ENCODE measurements at regions not wholly inside any gene's neighbourhood (a gene's known extent, or its start where the extent isn't known, plus 50 kb on each side); places are given as distances from the start of the nearest gene placed in this dataset.

- TF ChIP-seq CTCF (IDR thresholded peaks at IDR 0.05) (no peak), POLR2AphosphoS5 (IDR thresholded peaks at IDR 0.05) (no peak), EP300 (IDR thresholded peaks at IDR 0.05) (no peak)
Observed at GRCh38 chr11:129625930-129626329, 189.7 kb upstream of the TMEM45B start.

All from stomach (tissue), 4 donors.